A673 (cell line): ENCODE measurements at regions not wholly inside any gene's neighbourhood (a gene's known extent, or its start where the extent isn't known, plus 50 kb on each side); places are given as distances from the start of the nearest gene placed in this dataset.

ENCODE experiments used
- BruUV-seq: library from RNA; stranded (reverse); fragments of 400-500 nt; replicated peaks from 2 replicates; lab custom pipeline; 2021; lab: Mats Ljungman, UMichigan
- CTCF ChIA-PET: fragments of 300-600 bp; sonication (Branson Sonifier 250); formaldehyde crosslinking; loops from one replicate; lab custom pipeline; 2022; ENCODE audit warnings: antibody characterized with exemption; lab: Charles Lee
- POLR2A ChIA-PET: fragments of 300-600 bp; sonication (Branson Sonifier 250); formaldehyde crosslinking; loops from one replicate; lab custom pipeline; 2022; ENCODE audit warnings: antibody characterized with exemption; ENCODE audit not compliant: low non-redundant PET; lab: Charles Lee
- DNase-seq: peaks from one replicate; pipeline ENCODE4 v3.0.0-alpha.2; 2015; ENCODE audit warnings: low spot score
- H3K27ac ChIP-seq: fragments of 200-600 bp; sonication (generic); 2 replicates; pipeline ENCODE4 v1.5.1; 2016; ENCODE audit warnings: mixed run types, low read depth, mild to moderate bottlenecking, mixed read lengths, antibody characterized with exemption, low read length; ENCODE audit not compliant: poor library complexity, severe bottlenecking
- H3K27me3 ChIP-seq: fragments of 200-600 bp; sonication (generic); replicated peaks from 2 replicates; pipeline ENCODE4 v1.6.1; 2017; ENCODE audit warnings: mixed run types, low read depth, mild to moderate bottlenecking, mixed read lengths, antibody characterized with exemption, low read length; ENCODE audit not compliant: insufficient read depth, poor library complexity
- H3K36me3 ChIP-seq: fragments of 200-600 bp; sonication (generic); 2 replicates; pipeline ENCODE4 v1.6.1; 2016; ENCODE audit warnings: mixed run types, mild to moderate bottlenecking, mixed read lengths, antibody characterized with exemption, low read length; ENCODE audit not compliant: insufficient read depth, poor library complexity, severe bottlenecking
- H3K4me1 ChIP-seq: fragments of 200-600 bp; sonication (generic); 2 replicates; pipeline ENCODE4 v1.6.1; 2017; ENCODE audit warnings: mixed run types, mild to moderate bottlenecking, mixed read lengths, antibody characterized with exemption, low read length; ENCODE audit not compliant: insufficient read depth, poor library complexity, severe bottlenecking
- H3K4me3 ChIP-seq: fragments of 200-600 bp; sonication (generic); 2 replicates; pipeline ENCODE4 v1.5.1; 2016; ENCODE audit warnings: low read depth, mixed run types, mild to moderate bottlenecking, mixed read lengths, low read length; ENCODE audit not compliant: poor library complexity, severe bottlenecking
- H3K9me3 ChIP-seq: fragments of 200-600 bp; sonication (generic); 2 replicates; pipeline ENCODE4 v1.6.1; 2016; ENCODE audit warnings: mixed run types, low read depth, mild to moderate bottlenecking, mixed read lengths, antibody characterized with exemption, low read length; ENCODE audit not compliant: poor library complexity, severe bottlenecking
- EZH2 ChIP-seq: fragments of 200-600 bp; sonication (generic); IDR thresholded peaks from 2 replicates; pipeline ENCODE4 v1.6.1; 2017; ENCODE audit warnings: borderline replicate concordance, low read depth, mild to moderate bottlenecking, mixed read lengths, antibody characterized with exemption, low read length; ENCODE audit not compliant: poor library complexity, severe bottlenecking
- intact Hi-C: fragments of 100-400 bp; cut with micrococcal nuclease; formaldehyde crosslinking; loops from one replicate; pipeline ENCODE4 v1.10.0; 2022; ENCODE audit not compliant: unreplicated experiment
- TF ChIP-seq, protein P1 (sequence below): fragments of 300-800, 200-600 bp; sonication (generic); conservative IDR thresholded peaks from 2 replicates; pipeline ENCODE4 v1.5.1; 2017; ENCODE audit warnings: low read depth, mild to moderate bottlenecking, antibody characterized with exemption, low read length, moderate library complexity, mixed read lengths

DNA sequence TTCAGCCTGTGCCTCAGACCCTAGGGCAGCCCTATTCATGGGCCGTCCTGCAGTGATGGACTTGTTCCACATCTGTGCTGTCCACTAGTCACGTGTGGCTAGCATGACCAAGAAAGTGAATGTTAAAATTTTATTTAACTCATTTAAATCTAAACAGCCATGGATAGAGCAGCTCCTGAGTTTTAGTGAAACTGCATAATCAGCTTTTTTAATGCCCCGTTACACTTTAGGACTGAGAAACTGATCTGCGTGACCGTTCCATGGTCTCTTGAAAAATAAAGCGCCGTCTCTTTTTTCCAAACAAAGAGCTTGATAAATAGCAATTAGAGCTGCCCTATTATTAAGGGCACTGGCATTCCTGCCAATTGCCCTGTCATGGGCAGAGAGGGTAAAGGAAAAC is 76.5 kb upstream of the SNX19 start:
- POLR2A ChIA-PET = no interaction called here
- BruUV-seq = no TSS peak
- H3K4me3 ChIP-seq = no peak overlapping the region
- no peaks in the 10 kb centered on the region for H3K4me1 ChIP-seq
- H3K9me3 ChIP-seq = no peaks in the 10 kb centered on the region
- no peak for TF ChIP-seq EZH2
- TF ChIP-seq, protein P1, sequence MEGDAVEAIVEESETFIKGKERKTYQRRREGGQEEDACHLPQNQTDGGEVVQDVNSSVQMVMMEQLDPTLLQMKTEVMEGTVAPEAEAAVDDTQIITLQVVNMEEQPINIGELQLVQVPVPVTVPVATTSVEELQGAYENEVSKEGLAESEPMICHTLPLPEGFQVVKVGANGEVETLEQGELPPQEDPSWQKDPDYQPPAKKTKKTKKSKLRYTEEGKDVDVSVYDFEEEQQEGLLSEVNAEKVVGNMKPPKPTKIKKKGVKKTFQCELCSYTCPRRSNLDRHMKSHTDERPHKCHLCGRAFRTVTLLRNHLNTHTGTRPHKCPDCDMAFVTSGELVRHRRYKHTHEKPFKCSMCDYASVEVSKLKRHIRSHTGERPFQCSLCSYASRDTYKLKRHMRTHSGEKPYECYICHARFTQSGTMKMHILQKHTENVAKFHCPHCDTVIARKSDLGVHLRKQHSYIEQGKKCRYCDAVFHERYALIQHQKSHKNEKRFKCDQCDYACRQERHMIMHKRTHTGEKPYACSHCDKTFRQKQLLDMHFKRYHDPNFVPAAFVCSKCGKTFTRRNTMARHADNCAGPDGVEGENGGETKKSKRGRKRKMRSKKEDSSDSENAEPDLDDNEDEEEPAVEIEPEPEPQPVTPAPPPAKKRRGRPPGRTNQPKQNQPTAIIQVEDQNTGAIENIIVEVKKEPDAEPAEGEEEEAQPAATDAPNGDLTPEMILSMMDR = no peak
- H3K27me3 ChIP-seq = peaks cover 20% of the 10 kb centered on the region
- no peak for DNase-seq
- intact Hi-C loops = no loop called here
- no peaks in the 10 kb centered on the region for H3K36me3 ChIP-seq
- no peak overlapping the region for H3K27ac ChIP-seq
- CTCF ChIA-PET = no interaction called here

- no peaks in the 10 kb centered on the region for H3K4me1 ChIP-seq
- no TSS peak for BruUV-seq
- DNase-seq = no peak
- TF ChIP-seq, protein P1 = no peak
- TF ChIP-seq EZH2 = no peak
- ChIA-PET CTCF (no interaction called here), POLR2A (interaction anchor here (0.5 kb wide), 1 partner anchor 89 kb away, joined by 3 read pairs; no protein-coding TSS in a partner anchor)
- intact Hi-C loops = no loop called here
- H3K9me3 ChIP-seq = no peaks in the 10 kb centered on the region
- H3K4me3 ChIP-seq = no peak overlapping the region
- H3K27ac ChIP-seq = no peak overlapping the region
- no peaks in the 10 kb centered on the region for H3K36me3 ChIP-seq
- H3K27me3 ChIP-seq = peaks cover 20% of the 10 kb centered on the region
Observed at GRCh38 chr11:130994043-130994442, 77.8 kb upstream of the SNX19 start.

DNA sequence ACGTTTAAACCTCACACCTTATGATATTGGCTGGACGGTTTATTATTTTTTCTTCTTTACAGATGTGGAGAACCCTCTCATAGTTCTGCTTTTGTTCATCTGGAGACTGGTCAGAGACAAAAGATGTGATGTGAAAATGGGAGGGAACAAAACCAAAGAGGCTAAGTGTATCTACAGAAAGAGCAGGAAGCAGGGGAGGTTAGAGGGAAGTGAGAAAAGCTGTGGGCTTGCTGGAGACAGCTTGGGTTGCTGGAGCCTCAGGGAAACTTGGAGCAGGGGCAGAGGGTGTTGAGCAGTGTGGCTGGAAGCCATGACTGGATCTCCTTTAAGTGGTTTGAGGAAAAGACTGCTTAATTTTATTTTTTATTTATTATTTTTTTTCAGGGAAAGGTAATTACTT is 79.0 kb upstream of the SNX19 start:
- no peak for DNase-seq
- Histone ChIP-seq H3K27me3 (peaks cover 20% of the 10 kb centered on the region), H3K4me3 (no peak overlapping the region), H3K36me3 (no peaks in the 10 kb centered on the region), H3K4me1 (no peaks in the 10 kb centered on the region), H3K27ac (no peak overlapping the region), H3K9me3 (no peaks in the 10 kb centered on the region)
- intact Hi-C loops = no loop called here
- POLR2A ChIA-PET = no interaction called here
- no TSS peak for BruUV-seq
- no peak for TF ChIP-seq EZH2
- TF ChIP-seq, protein P1 = no peak
- CTCF ChIA-PET = no interaction called here
